Esophagus squamous epithelium (tissue), 5 donors: ENCODE measurements at regions not wholly inside any gene's neighbourhood (a gene's known extent, or its start where the extent isn't known, plus 50 kb on each side); places are given as distances from the start of the nearest gene placed in this dataset.
A peak's percentile ranks its signal among the peaks of the same experiment; 100 is the strongest.
"Not testable (repeated sequence)": the region's sequence is repeated elsewhere in the genome, so short reads cannot be mapped to it uniquely, and the experiment has no call there.

Experiments
- DNase-seq: peaks from one replicate; lab custom pipeline; 2025; lab: John Stamatoyannopoulos, UW
- H3K27ac ChIP-seq, 4 donors: fragments of 200-600 bp; sonication (generic); one replicate each; pipeline ENCODE4 v1.5.1; 2016 to 2019; ENCODE audit warnings: mild to moderate bottlenecking in 1 of 4
- H3K27me3 ChIP-seq, 4 donors: fragments of 200-600 bp; sonication (generic); 1 replicate in 3 of 4; 2 replicates in 1 of 4; pipeline versions ENCODE4 v1.5.1 to v1.6.0; 2017 to 2021; ENCODE audit warnings: antibody characterized with exemption in 1 of 4
- H3K36me3 ChIP-seq, 3 donors: fragments of 200-600 bp; sonication (generic); one replicate each; pipeline ENCODE4 v1.5.1; 2016 to 2019
- H3K4me1 ChIP-seq, 3 donors: fragments of 200-600 bp; sonication (generic); one replicate each; pipeline ENCODE4 v1.5.1; 2017 to 2019
- H3K4me3 ChIP-seq, 4 donors: fragments of 200-600 bp; sonication (generic); 1 replicate in 3 of 4; 2 replicates in 1 of 4; pipeline ENCODE4 v1.5.1; 2016 to 2019; ENCODE audit warnings: mild to moderate bottlenecking in 2 of 4, moderate library complexity in 1 of 4
- H3K9me3 ChIP-seq, 3 donors: fragments of 200-600 bp; sonication (generic); one replicate each; pipeline ENCODE4 v1.5.1; 2016 to 2019
- POLR2A ChIP-seq, 4 donors: fragments of 450-650 bp; IDR thresholded peaks; one replicate each; pipeline ENCODE4 v1.6.1; 2017; ENCODE audit warnings: antibody characterized with exemption in 4 of 4, mild to moderate bottlenecking in 4 of 4, moderate library complexity in 3 of 4
- WGBS, 2 donors: methylation state at CpG; one replicate each; pipeline ENCODE4 v1.1.5; 2018; 5-methylcytosine and 5-hydroxymethylcytosine counted together
- intact Hi-C: fragments of 100-400 bp; cut with DNase I; formaldehyde crosslinking; loops from one replicate; pipeline ENCODE4 v1.15.0; 2022
- TF ChIP-seq, protein P1 (sequence below), 6 experiments: fragments of 450-650 bp in 4 of 6; fragments of 200-600 bp in 2 of 6; sonication (generic) in 2 of 6; IDR thresholded peaks; one replicate each; pipeline ENCODE4 v1.5.1; 2016 to 2019; ENCODE audit warnings: antibody characterized with exemption in 6 of 6, mild to moderate bottlenecking in 4 of 6, moderate library complexity in 4 of 6
- donor health status: DM: yes; HTN: yes; CAD: no.

DNA sequence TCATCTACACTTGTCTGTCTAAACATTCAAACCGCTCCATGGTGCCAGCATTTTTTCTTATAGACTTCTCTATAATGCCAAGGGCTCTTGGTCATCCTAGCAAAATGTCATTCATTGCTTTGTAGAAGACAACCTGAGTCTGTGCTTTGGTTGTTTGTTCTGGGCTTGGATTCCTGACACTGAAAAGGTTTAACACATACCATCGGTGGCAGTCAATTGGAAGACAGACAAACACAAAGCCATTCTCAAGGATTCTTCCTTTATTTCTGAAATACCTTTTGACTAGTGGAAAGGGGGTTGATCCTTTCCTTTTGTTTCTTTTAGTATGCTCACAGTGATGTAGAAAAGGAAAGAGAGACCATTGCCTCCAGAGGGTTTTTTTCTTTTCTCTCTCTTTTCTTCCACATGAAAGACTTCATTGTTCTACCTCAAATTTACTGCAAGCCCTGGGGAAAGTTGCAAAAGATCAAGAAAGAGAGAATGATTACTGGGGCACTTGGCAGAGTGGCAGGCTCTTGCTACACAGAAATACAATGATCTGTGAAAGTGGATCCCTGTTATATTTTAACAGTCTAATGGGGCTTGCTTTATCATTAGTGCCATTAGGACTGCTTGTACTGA is 66.4 kb upstream of the TMC1 start:
- TF ChIP-seq POLR2A (IDR thresholded peaks at IDR 0.05) = no peak
- TF ChIP-seq, protein P1, sequence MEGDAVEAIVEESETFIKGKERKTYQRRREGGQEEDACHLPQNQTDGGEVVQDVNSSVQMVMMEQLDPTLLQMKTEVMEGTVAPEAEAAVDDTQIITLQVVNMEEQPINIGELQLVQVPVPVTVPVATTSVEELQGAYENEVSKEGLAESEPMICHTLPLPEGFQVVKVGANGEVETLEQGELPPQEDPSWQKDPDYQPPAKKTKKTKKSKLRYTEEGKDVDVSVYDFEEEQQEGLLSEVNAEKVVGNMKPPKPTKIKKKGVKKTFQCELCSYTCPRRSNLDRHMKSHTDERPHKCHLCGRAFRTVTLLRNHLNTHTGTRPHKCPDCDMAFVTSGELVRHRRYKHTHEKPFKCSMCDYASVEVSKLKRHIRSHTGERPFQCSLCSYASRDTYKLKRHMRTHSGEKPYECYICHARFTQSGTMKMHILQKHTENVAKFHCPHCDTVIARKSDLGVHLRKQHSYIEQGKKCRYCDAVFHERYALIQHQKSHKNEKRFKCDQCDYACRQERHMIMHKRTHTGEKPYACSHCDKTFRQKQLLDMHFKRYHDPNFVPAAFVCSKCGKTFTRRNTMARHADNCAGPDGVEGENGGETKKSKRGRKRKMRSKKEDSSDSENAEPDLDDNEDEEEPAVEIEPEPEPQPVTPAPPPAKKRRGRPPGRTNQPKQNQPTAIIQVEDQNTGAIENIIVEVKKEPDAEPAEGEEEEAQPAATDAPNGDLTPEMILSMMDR (IDR thresholded peaks at IDR 0.05) = no peak
- Histone ChIP-seq H3K9me3 (no peaks in the 10 kb centered on the region), H3K27ac (no peak overlapping the region), H3K4me3 (no peak overlapping the region), H3K27me3 (no peaks in the 10 kb centered on the region), H3K36me3 (no peaks in the 10 kb centered on the region), H3K4me1 (no peaks in the 10 kb centered on the region)
- DNase-seq = no peak
- intact Hi-C loops = no loop called here
- WGBS, 2 donors = 73 to 82% methylated on average over 2 of the region's 2 CpGs

DNA sequence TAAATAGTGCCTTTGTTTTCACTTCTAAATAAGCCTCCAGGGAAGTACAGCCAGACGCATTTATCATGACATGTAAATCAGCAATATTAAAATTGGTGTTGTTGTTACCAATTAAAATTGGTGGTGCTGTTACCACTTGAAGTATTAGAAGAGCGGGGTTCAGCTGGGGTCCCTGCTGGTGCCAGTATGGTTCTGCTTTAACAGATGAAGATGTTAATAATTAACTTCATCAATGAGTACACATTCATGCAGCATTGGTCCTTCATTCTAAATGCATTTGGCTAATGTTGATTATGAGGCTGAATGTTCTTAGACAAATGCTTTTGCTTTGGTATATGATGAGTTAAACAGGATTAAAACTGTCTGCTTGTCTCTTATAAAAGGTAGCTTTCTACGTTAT is 67.6 kb upstream of the TMC1 start:
- DNase-seq = no peak
- no peaks in the 10 kb centered on the region for H3K36me3 ChIP-seq
- TF ChIP-seq POLR2A (IDR thresholded peaks at IDR 0.05) = no peak
- TF ChIP-seq, protein P1 (IDR thresholded peaks at IDR 0.05) = no peak
- 85 to 86% methylated on average over 3 of the region's 3 CpGs for WGBS, 2 donors
- no peak overlapping the region for H3K4me3 ChIP-seq
- intact Hi-C loops = no loop called here
- no peak overlapping the region for H3K27ac ChIP-seq
- no peaks in the 10 kb centered on the region for H3K27me3 ChIP-seq
- H3K9me3 ChIP-seq = no peaks in the 10 kb centered on the region
- H3K4me1 ChIP-seq = no peaks in the 10 kb centered on the region

DNA sequence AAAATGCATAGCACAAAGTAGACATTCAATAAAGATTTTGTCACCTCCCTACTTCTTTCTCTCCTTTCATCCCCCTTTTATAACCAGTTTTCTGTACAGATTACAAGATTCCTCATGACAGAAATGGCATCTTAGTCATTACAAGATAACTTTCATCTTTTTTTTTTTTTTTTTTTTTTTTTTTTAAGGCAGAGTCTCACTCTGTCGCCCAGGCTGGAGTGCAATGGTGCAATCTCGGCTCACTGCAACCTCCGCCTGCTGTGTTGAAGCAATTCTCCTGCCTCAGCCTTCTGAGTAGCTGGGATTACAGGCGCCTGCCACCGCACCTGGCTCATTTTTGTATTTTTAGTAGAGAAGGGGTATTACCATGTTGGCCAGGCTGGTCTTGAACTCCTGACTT is 75.2 kb upstream of the TMC1 start:
- H3K9me3 ChIP-seq, H3K27ac ChIP-seq, H3K27me3 ChIP-seq, DNase-seq, intact Hi-C loops, H3K4me3 ChIP-seq, H3K36me3 ChIP-seq: not testable (repeated sequence)
- H3K4me1 ChIP-seq = peaks cover 7 to 34% (median 15%) of the 10 kb centered on the region in 3 donors
- whole genome bisulfite sequencing, 2 donors = 70 to 82% methylated on average over 2 to 3 of the region's 5 CpGs

DNA sequence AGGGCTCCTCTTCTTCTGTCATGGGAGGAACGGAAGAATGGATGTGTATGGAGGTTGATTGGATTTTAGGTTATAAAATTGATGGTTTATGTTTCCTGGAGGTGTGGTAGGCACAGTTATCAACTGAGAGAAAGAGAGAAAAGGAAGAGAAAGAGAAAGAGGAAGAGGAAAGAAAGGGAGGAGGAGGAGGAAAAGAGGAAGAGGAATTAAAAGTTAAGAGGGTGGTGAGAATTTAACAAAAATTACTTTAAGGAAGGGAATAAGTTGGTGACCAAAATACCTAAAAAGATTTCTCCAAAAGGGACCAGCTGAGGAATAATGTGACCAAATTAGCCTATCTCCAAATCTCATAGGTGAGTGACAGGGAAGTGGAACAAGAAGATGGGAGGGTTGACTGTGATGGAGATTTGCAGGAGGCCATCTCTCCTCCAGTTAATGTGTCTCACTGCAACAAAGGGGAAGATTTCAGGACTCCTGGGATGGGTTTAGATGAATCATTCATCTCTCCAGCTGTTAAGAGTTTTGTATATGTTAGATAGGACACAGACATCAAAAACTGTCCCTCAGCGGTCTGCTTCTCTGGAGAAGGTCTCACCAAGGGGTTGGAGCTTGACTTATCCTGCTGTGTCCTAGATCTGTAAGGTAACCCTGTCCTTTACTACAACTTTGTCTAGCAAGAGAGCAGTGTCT is 76.0 kb upstream of the TMC1 start:
- H3K4me3 ChIP-seq = no peak overlapping the region
- H3K27me3 ChIP-seq = no peaks in the 10 kb centered on the region
- H3K36me3 ChIP-seq = no peaks in the 10 kb centered on the region
- WGBS, 2 donors = 90 to 98% methylated on average over 2 of the region's 2 CpGs
- no peak overlapping the region for H3K27ac ChIP-seq
- intact Hi-C loops = no loop called here
- no peaks in the 10 kb centered on the region for H3K9me3 ChIP-seq
- peaks cover 14 to 42% (median 15%) of the 10 kb centered on the region in 3 donors for H3K4me1 ChIP-seq
- no peak for TF ChIP-seq POLR2A (IDR thresholded peaks at IDR 0.05)
- TF ChIP-seq, protein P1 (IDR thresholded peaks at IDR 0.05) = no peak
- DNase-seq = no peak

DNA sequence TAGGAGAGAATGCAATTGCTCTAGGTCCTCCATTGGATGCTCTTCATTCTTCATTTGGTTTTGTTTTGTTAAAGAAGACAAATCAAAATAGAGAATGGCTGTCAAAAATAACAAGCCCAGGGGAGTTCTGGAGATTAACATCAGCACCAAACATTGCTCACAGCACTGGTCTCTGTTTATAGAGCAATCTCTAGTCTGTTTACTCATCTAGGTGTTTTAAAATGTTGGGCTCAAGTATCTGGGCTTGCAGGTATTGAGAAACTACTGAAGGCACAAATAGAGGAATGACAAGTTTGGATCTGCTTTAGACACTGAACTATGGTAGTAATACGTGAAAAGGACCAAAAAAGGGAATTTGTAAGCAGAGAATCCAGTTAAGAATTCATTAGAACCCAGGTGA is 77.0 kb upstream of the TMC1 start:
- Histone ChIP-seq H3K4me3 (no peak overlapping the region), H3K27me3 (no peaks in the 10 kb centered on the region), H3K27ac (peak overlapping the region in 1 of 4 donors; percentile 60), H3K4me1 (peaks cover 14 to 42% (median 15%) of the 10 kb centered on the region in 3 donors), H3K36me3 (no peaks in the 10 kb centered on the region), H3K9me3 (no peaks in the 10 kb centered on the region)
- no peak for DNase-seq
- intact Hi-C loops = no loop called here
- WGBS, 2 donors = 35 to 54% methylated on average over 1 of the region's 1 CpG
- TF ChIP-seq, protein P1 (IDR thresholded peaks at IDR 0.05) = no peak
- TF ChIP-seq POLR2A (IDR thresholded peaks at IDR 0.05) = no peak
